ENCODE measurements at regions not wholly inside any gene's neighbourhood (a gene's known extent, or its start where the extent isn't known, plus 50 kb on each side); places are given as distances from the start of the nearest gene placed in this dataset.

DNA sequence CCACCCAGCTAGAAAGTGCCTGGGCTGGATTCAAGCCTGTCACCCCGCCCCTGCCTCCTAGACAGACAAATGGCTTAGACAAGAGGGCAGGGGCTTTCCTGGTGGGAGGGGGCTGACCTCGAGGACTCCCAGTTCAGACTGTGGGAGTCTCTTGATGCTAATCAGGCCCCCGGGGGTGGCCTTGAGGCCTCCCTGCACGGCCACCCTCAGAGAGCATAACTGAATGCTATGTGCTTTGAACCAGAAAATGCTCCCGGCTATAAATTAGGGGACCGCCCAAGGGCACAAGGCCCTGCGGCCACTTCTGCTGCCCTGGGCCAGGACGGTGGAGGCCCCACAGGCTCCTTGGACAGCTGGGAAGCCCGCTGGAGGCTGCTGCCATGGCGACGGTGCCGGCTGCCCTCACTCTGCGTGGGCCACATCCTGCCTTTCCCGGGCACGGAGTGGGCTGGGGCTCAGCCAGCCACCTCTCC is 111.0 kb upstream of the NCOR2 start:
- H3K4me3 ChIP-seq, result no peak overlapping the region
- H3K4me1 ChIP-seq, result peaks cover 31 to 50% (median 35%) of the 10 kb centered on the region in 4 donors
- DNase-seq (peak in 1 of 2 donors; percentile 80), ATAC-seq (ENCODE audit: low FRiP score in 2 of 2) (no peak)
- TF ChIP-seq POLR2AphosphoS5 (IDR thresholded peaks at IDR 0.05) (no peak), POLR2A (IDR thresholded peaks at IDR 0.05) (no peak), EP300 (IDR thresholded peaks at IDR 0.05) (no peak)
- TF ChIP-seq, protein P1, sequence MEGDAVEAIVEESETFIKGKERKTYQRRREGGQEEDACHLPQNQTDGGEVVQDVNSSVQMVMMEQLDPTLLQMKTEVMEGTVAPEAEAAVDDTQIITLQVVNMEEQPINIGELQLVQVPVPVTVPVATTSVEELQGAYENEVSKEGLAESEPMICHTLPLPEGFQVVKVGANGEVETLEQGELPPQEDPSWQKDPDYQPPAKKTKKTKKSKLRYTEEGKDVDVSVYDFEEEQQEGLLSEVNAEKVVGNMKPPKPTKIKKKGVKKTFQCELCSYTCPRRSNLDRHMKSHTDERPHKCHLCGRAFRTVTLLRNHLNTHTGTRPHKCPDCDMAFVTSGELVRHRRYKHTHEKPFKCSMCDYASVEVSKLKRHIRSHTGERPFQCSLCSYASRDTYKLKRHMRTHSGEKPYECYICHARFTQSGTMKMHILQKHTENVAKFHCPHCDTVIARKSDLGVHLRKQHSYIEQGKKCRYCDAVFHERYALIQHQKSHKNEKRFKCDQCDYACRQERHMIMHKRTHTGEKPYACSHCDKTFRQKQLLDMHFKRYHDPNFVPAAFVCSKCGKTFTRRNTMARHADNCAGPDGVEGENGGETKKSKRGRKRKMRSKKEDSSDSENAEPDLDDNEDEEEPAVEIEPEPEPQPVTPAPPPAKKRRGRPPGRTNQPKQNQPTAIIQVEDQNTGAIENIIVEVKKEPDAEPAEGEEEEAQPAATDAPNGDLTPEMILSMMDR (IDR thresholded peaks at IDR 0.05), result no peak
- 75% methylated on average over 15 of the region's 15 CpGs; no CpG with 5 or more reads in 1 of the 2 donors for WGBS, 2 donors
- H3K9me3 ChIP-seq, result no peaks in the 10 kb centered on the region
- H3K27ac ChIP-seq, result no peak overlapping the region
- H3K36me3 ChIP-seq, result no peaks in the 10 kb centered on the region
- no peaks in the 10 kb centered on the region for H3K27me3 ChIP-seq

DNA sequence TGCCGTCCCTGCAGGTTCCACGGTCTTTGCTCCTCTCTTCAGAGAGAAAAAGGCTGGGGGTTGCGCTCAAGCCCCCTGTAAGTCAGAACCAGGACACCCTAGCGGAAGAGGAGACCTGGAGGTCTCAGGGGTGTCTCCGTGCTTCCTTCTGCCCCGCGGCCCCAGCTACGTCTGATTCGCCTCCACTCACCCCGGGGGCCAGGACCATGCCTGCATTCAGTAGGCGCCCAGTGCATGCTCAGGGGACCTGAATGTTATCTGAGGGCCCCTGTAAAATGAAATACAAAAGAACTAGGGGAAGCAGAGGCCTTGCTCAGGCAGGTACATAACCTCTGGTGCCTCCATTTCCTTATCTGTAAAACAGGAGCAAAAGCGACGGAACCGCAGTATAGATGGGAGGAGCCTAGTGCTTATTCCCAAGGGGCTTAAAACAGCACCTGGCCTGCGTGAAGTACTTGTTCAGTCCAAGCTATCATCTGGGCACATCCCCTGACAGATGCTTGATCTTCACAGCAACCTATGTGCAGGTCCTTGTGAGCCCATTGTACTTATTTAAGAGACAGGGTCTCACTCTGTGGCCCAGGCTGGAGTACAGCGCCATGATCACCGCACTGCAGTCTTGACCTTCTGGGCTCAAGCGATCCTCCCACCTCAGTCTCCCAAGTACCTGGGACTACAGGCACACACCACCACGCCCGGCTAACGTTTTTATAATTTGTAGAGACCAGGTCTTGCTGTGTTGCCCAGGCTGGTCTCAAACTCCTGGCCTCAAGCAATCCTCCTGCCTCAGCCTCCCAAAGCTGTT is 110.3 kb upstream of the NCOR2 start:
- H3K9me3 ChIP-seq, result no peaks in the 10 kb centered on the region
- no peak overlapping the region for H3K27ac ChIP-seq
- peak in 1 of 2 donors; percentile 43 for DNase-seq
- WGBS, 2 donors, result 94 to 97% methylated on average over 20 to 21 of the region's 21 CpGs
- TF ChIP-seq, protein P1 (IDR thresholded peaks at IDR 0.05), result no peak
- TF ChIP-seq POLR2A (IDR thresholded peaks at IDR 0.05) (no peak), EP300 (IDR thresholded peaks at IDR 0.05) (no peak), POLR2AphosphoS5 (IDR thresholded peaks at IDR 0.05) (no peak)
- ATAC-seq (ENCODE audit: low FRiP score in 2 of 2), result no peak
- no peaks in the 10 kb centered on the region for H3K27me3 ChIP-seq
- H3K36me3 ChIP-seq, result no peaks in the 10 kb centered on the region
- H3K4me3 ChIP-seq, result no peak overlapping the region
- H3K4me1 ChIP-seq, result peaks cover 26 to 43% (median 30%) of the 10 kb centered on the region in 4 donors

- Histone ChIP-seq H3K36me3 (no peaks in the 10 kb centered on the region), H3K27ac (peak overlapping the region in 1 of 4 donors; percentile 56), H3K27me3 (no peaks in the 10 kb centered on the region), H3K9me3 (no peaks in the 10 kb centered on the region), H3K4me1 (peaks cover 19 to 34% (median 22%) of the 10 kb centered on the region in 4 donors), H3K4me3 (no peak overlapping the region)
- TF ChIP-seq POLR2A (IDR thresholded peaks at IDR 0.05) (no peak), EP300 (IDR thresholded peaks at IDR 0.05) (no peak), POLR2AphosphoS5 (IDR thresholded peaks at IDR 0.05) (no peak)
- TF ChIP-seq, protein P1 (IDR thresholded peaks at IDR 0.05), result no peak
- DNase-seq (peak in 1 of 2 donors; percentile 83), ATAC-seq (ENCODE audit: low FRiP score in 2 of 2) (no peak)
- 89 to 95% methylated on average over 39 to 41 of the region's 42 CpGs for WGBS, 2 donors
Observed at GRCh38 chr12:124676714-124677462, 109.5 kb upstream of the NCOR2 start.

GRCh38 chr12:124675881-124676713 is 108.7 kb upstream of the NCOR2 start:
- H3K27me3 ChIP-seq, result no peaks in the 10 kb centered on the region
- TF ChIP-seq, protein P1 (IDR thresholded peaks at IDR 0.05), result no peak
- TF ChIP-seq POLR2A (IDR thresholded peaks at IDR 0.05), result no peak
- no peak for TF ChIP-seq EP300 (IDR thresholded peaks at IDR 0.05)
- no peak for TF ChIP-seq POLR2AphosphoS5 (IDR thresholded peaks at IDR 0.05)
- peaks cover 15 to 29% (median 16%) of the 10 kb centered on the region in 4 donors for H3K4me1 ChIP-seq
- no peaks in the 10 kb centered on the region for H3K36me3 ChIP-seq
- DNase-seq (peak; percentile 32 to 67), ATAC-seq (ENCODE audit: low FRiP score in 2 of 2) (peak in 1 of 2 donors; percentile 65)
- peak overlapping the region in 2 of 4 donors; percentile 36 to 56 for H3K27ac ChIP-seq
- peak overlapping the region in 1 of 4 donors; percentile 11 for H3K4me3 ChIP-seq
- H3K9me3 ChIP-seq, result no peaks in the 10 kb centered on the region
- WGBS, 2 donors, result 59 to 64% methylated on average over 22 to 35 of the region's 36 CpGs

All from upper lobe of left lung (tissue), 6 donors.